Natural killer cell (primary cell): ENCODE measurements at regions not wholly inside any gene's neighbourhood (a gene's known extent, or its start where the extent isn't known, plus 50 kb on each side); places are given as distances from the start of the nearest gene placed in this dataset.

Source experiments
- ATAC-seq, 3 donors: fragments of 150-1000 bp in 2 of 3; fragments of 200-7000 bp in 1 of 3; cut with Tn5 transposase; 1 replicate in 1 of 3; 2 replicates in 2 of 3; pipeline ENCODE4 v1.10.0; 2021; ENCODE audit warnings: mild to moderate bottlenecking in 2 of 3, moderate library complexity in 2 of 3
- DNase-seq, 2 donors: peaks; one replicate each; pipeline versions ENCODE4 v3.0.0 to v3.0.0-alpha.2; 2013 to 2021; ENCODE audit warnings: mixed read lengths in 1 of 2
- H3K27ac ChIP-seq: one replicate; pipeline ENCODE4 v1.5.1; 2013; ENCODE audit warnings: mild to moderate bottlenecking, low read length
- H3K27me3 ChIP-seq: one replicate; pipeline ENCODE4 v1.6.1; 2013; ENCODE audit warnings: low read length; ENCODE audit not compliant: control insufficient read depth, insufficient read depth
- H3K36me3 ChIP-seq: one replicate; pipeline ENCODE4 v1.6.1; 2013; ENCODE audit warnings: low read length; ENCODE audit not compliant: control insufficient read depth, insufficient read depth
- H3K4me1 ChIP-seq: one replicate; pipeline ENCODE4 v1.6.1; 2013; ENCODE audit warnings: low read length; ENCODE audit not compliant: control insufficient read depth, insufficient read depth
- H3K4me3 ChIP-seq: one replicate; pipeline ENCODE4 v1.5.1; 2013; ENCODE audit warnings: low read length
- H3K9me3 ChIP-seq: one replicate; pipeline ENCODE4 v1.6.1; 2013; ENCODE audit warnings: low read length; ENCODE audit not compliant: control insufficient read depth, insufficient read depth
- H3K27ac Mint-ChIP-seq, 2 donors: one replicate each; pipeline ENCODE4 v1.8.0; 2022; ENCODE audit warnings: mild to moderate bottlenecking in 2 of 2, mixed read lengths in 2 of 2, moderate library complexity in 1 of 2
- H3K27me3 Mint-ChIP-seq, 2 donors: one replicate each; pipeline ENCODE4 v1.8.0; 2022; ENCODE audit warnings: low read depth in 2 of 2, mixed read lengths in 2 of 2
- H3K36me3 Mint-ChIP-seq: one replicate; pipeline ENCODE4 v1.8.0; 2022; ENCODE audit warnings: mixed read lengths
- H3K4me1 Mint-ChIP-seq, 2 donors: one replicate each; pipeline ENCODE4 v1.8.0; 2022; ENCODE audit warnings: mixed read lengths in 2 of 2
- H3K4me3 Mint-ChIP-seq: one replicate; pipeline ENCODE4 v1.8.0; 2022; ENCODE audit warnings: mild to moderate bottlenecking, moderate library complexity, mixed read lengths
- H3K9me3 Mint-ChIP-seq, 2 donors: one replicate each; pipeline ENCODE4 v1.8.0; 2022; ENCODE audit warnings: mixed read lengths in 2 of 2
- WGBS: methylation state at CpG from one replicate; pipeline ENCODE4 v1.1.7; 2013; ENCODE audit warnings: missing lambda C conversion rate; ENCODE audit not compliant: insufficient coverage; 5-methylcytosine and 5-hydroxymethylcytosine counted together
- intact Hi-C: fragments of 100-400 bp; cut with micrococcal nuclease; formaldehyde crosslinking; loops from one replicate; pipeline ENCODE4 v1.14.2; 2022
- TF ChIP-seq, protein P1 (sequence below): fragments of 200-600 bp; IDR thresholded peaks from one replicate; pipeline ENCODE4 v1.8.0; 2022; ENCODE audit warnings: antibody characterized with exemption

DNA sequence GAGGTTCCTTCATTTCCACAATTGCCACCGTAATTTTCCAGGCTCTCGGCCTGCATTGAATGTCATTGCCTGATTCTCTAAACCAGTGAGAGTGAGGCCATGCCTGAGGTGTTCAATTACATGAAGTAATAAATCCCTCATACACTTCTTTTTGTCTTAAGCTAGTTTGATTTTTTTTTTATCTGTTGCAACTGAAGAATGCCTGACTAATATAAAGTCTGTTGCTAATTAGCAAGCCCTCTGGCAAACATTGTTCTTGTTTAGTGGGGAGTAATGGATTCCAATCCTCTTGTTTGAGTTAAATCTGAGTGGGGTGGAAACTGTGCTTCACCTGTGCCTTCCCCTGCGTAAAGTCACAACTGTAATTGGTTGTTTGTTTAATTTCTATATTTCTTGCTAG lies 338.1 kb upstream of the ATP10B start:
- Histone ChIP-seq H3K36me3 (no peaks in the 10 kb centered on the region), H3K4me1 (no peaks in the 10 kb centered on the region), H3K27me3 (no peaks in the 10 kb centered on the region), H3K4me3 (no peak overlapping the region), H3K9me3 (no peaks in the 10 kb centered on the region), H3K27ac (no peak overlapping the region)
- Mint-ChIP-seq H3K27ac (no peak overlapping the region), H3K4me3 (no peak overlapping the region), H3K27me3 (no peaks in the 10 kb centered on the region), H3K4me1 (no peaks in the 10 kb centered on the region), H3K9me3 (peaks cover 4 to 8% of the 10 kb centered on the region in 2 donors), H3K36me3 (no peaks in the 10 kb centered on the region)
- TF ChIP-seq, protein P1, sequence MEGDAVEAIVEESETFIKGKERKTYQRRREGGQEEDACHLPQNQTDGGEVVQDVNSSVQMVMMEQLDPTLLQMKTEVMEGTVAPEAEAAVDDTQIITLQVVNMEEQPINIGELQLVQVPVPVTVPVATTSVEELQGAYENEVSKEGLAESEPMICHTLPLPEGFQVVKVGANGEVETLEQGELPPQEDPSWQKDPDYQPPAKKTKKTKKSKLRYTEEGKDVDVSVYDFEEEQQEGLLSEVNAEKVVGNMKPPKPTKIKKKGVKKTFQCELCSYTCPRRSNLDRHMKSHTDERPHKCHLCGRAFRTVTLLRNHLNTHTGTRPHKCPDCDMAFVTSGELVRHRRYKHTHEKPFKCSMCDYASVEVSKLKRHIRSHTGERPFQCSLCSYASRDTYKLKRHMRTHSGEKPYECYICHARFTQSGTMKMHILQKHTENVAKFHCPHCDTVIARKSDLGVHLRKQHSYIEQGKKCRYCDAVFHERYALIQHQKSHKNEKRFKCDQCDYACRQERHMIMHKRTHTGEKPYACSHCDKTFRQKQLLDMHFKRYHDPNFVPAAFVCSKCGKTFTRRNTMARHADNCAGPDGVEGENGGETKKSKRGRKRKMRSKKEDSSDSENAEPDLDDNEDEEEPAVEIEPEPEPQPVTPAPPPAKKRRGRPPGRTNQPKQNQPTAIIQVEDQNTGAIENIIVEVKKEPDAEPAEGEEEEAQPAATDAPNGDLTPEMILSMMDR, result no peak
- ATAC-seq (no peak), DNase-seq (no peak)
- 90% methylated on average over 2 of the region's 3 CpGs for WGBS
- intact Hi-C loops, result no loop called here

GRCh38 chr5:161189452-161189851 lies 337.4 kb upstream of the ATP10B start:
- no peaks in the 10 kb centered on the region for H3K27me3 ChIP-seq
- no peak overlapping the region for H3K4me3 Mint-ChIP-seq
- H3K36me3 Mint-ChIP-seq, result no peaks in the 10 kb centered on the region
- intact Hi-C loops, result no loop called here
- H3K4me1 Mint-ChIP-seq, result no peaks in the 10 kb centered on the region
- DNase-seq (no peak), ATAC-seq (no peak)
- H3K9me3 ChIP-seq, result no peaks in the 10 kb centered on the region
- no peak overlapping the region for H3K27ac Mint-ChIP-seq
- H3K27ac ChIP-seq, result no peak overlapping the region
- H3K4me3 ChIP-seq, result no peak overlapping the region
- peaks cover 4 to 8% of the 10 kb centered on the region in 2 donors for H3K9me3 Mint-ChIP-seq
- no CpG with 5 or more reads among the region's 1 CpG for WGBS
- H3K4me1 ChIP-seq, result no peaks in the 10 kb centered on the region
- TF ChIP-seq, protein P1, result no peak
- no peaks in the 10 kb centered on the region for H3K27me3 Mint-ChIP-seq
- H3K36me3 ChIP-seq, result no peaks in the 10 kb centered on the region

GRCh38 chr5:161183559-161183958 lies 331.5 kb upstream of the ATP10B start:
- no peak overlapping the region for H3K27ac ChIP-seq
- Mint-ChIP-seq H3K4me1 (no peaks in the 10 kb centered on the region), H3K36me3 (no peaks in the 10 kb centered on the region), H3K27me3 (no peaks in the 10 kb centered on the region), H3K4me3 (no peak overlapping the region), H3K9me3 (peaks cover 10 to 12% of the 10 kb centered on the region in 2 donors), H3K27ac (no peak overlapping the region)
- intact Hi-C loops, result no loop called here
- TF ChIP-seq, protein P1, result no peak
- no peaks in the 10 kb centered on the region for H3K27me3 ChIP-seq
- H3K4me1 ChIP-seq, result no peaks in the 10 kb centered on the region
- H3K36me3 ChIP-seq, result no peaks in the 10 kb centered on the region
- peaks cover 7% of the 10 kb centered on the region for H3K9me3 ChIP-seq
- ATAC-seq, result no peak
- DNase-seq, result no peak
- H3K4me3 ChIP-seq, result no peak overlapping the region

DNA sequence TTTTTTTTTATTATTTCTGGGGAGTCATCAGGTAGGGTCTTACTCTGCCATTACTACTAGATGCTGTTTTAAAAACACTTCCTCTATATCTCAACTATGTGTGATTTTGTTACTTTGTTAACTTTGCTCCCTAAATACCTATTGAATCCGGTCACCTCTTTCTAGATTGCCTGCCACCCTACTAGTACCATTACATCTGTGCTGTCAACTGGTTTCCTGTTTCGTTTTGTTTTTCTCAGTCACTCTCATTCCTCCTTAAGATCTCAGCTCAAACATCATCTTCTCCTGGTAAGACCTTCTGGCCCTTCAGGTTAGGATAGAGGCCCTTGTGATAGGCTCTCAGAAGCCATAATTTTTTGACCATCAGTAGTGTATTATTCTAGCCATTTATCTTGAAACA lies 324.2 kb upstream of the ATP10B start:
- ATAC-seq (no peak), DNase-seq (no peak)
- Mint-ChIP-seq H3K4me1 (no peaks in the 10 kb centered on the region), H3K4me3 (no peak overlapping the region), H3K27me3 (no peaks in the 10 kb centered on the region), H3K9me3 (peaks cover 1 to 10% of the 10 kb centered on the region in 2 donors), H3K36me3 (no peaks in the 10 kb centered on the region), H3K27ac (no peak overlapping the region)
- TF ChIP-seq, protein P1, result no peak
- no peaks in the 10 kb centered on the region for H3K27me3 ChIP-seq
- H3K4me3 ChIP-seq, result no peak overlapping the region
- H3K27ac ChIP-seq, result no peak overlapping the region
- H3K36me3 ChIP-seq, result no peaks in the 10 kb centered on the region
- WGBS, result 40% methylated on average over 2 of the region's 2 CpGs
- no peaks in the 10 kb centered on the region for H3K4me1 ChIP-seq
- intact Hi-C loops, result no loop called here
- peaks cover 7% of the 10 kb centered on the region for H3K9me3 ChIP-seq
